DMS114 treated with DMSO at 0.1 percent for 48 hours (cell line): ENCODE measurements at regions not wholly inside any gene's neighbourhood (a gene's known extent, or its start where the extent isn't known, plus 50 kb on each side); places are given as distances from the start of the nearest gene placed in this dataset.
"Not testable (repeated sequence)": the region's sequence is repeated elsewhere in the genome, so short reads cannot be mapped to it uniquely, and the experiment has no call there.

Experiments
- DNase-seq: peaks from one replicate; lab custom pipeline; 2025; ENCODE audit not compliant: unreplicated experiment; lab: John Stamatoyannopoulos, UW

- DNase-seq: no peak
These were observed 88.7 kb downstream of the IGLL5 start for GRCh38 chr22:22976033-22976922.

GRCh38 chr22:22977479-22978200 lies 90.0 kb downstream of the IGLL5 start:
- DNase-seq: no peak

GRCh38 chr22:22978637-22979036 lies 91.0 kb downstream of the IGLL5 start:
- DNase-seq: no peak

- DNase-seq: no peak
These were observed 91.1 kb upstream of the GNAZ start for GRCh38 chr22:22979121-22979724.

GRCh38 chr22:22979954-22980353 lies 90.4 kb upstream of the GNAZ start:
- DNase-seq: no peak

GRCh38 chr22:22981670-22982571 lies 88.4 kb upstream of the GNAZ start:
- no peak for DNase-seq

- DNase-seq: no peak
These were observed 87.7 kb upstream of the GNAZ start for GRCh38 chr22:22982616-22983015.

GRCh38 chr22:22983123-22983522 lies 87.2 kb upstream of the GNAZ start:
- no peak for DNase-seq

GRCh38 chr22:22983816-22984215 lies 86.5 kb upstream of the GNAZ start:
- no peak for DNase-seq

- DNase-seq: no peak
These were observed 85.4 kb upstream of the GNAZ start for GRCh38 chr22:22984967-22985366.

GRCh38 chr22:22986008-22986407 lies 84.3 kb upstream of the GNAZ start:
- no peak for DNase-seq

- DNase-seq: no peak
These were observed 83.7 kb upstream of the GNAZ start for GRCh38 chr22:22986640-22987039.

- DNase-seq: no peak
These were observed 82.2 kb upstream of the GNAZ start for GRCh38 chr22:22988150-22988549.

- no peak for DNase-seq
These were observed 81.5 kb upstream of the GNAZ start for GRCh38 chr22:22988785-22989184.

GRCh38 chr22:22989856-22990255 lies 80.5 kb upstream of the GNAZ start:
- no peak for DNase-seq

- DNase-seq: not testable (repeated sequence)
These were observed 79.4 kb upstream of the GNAZ start for GRCh38 chr22:22990711-22991505.

- no peak for DNase-seq
These were observed 77.8 kb upstream of the GNAZ start for GRCh38 chr22:22992474-22992873.

GRCh38 chr22:22993184-22993583 lies 77.1 kb upstream of the GNAZ start:
- DNase-seq: no peak

GRCh38 chr22:22995166-22995565 lies 75.2 kb upstream of the GNAZ start:
- DNase-seq: no peak
